Right lobe of liver (tissue), 4 donors: ENCODE measurements at regions not wholly inside any gene's neighbourhood (a gene's known extent, or its start where the extent isn't known, plus 50 kb on each side); places are given as distances from the start of the nearest gene placed in this dataset.

Experiments
- POLR2A ChIP-seq: fragments of 450-650 bp; IDR thresholded peaks from one replicate; pipeline ENCODE4 v1.6.1; 2017; ENCODE audit warnings: antibody characterized with exemption, mild to moderate bottlenecking
- TF ChIP-seq, protein P1 (sequence below), 4 donors: fragments of 200-600 bp in 3 of 4; fragments of 450-650 bp in 1 of 4; IDR thresholded peaks; one replicate each; pipeline versions ENCODE4 v1.5.1 to v1.8.0; 2016 to 2022; ENCODE audit warnings: antibody characterized with exemption in 4 of 4, mild to moderate bottlenecking in 2 of 4
- donor health status: DM: no; HTN: no; CAD: no.
- donor health status: DM: no; HTN: no; CAD: no.
- donor health status: DM: no; HTN: yes; CAD: no.

DNA sequence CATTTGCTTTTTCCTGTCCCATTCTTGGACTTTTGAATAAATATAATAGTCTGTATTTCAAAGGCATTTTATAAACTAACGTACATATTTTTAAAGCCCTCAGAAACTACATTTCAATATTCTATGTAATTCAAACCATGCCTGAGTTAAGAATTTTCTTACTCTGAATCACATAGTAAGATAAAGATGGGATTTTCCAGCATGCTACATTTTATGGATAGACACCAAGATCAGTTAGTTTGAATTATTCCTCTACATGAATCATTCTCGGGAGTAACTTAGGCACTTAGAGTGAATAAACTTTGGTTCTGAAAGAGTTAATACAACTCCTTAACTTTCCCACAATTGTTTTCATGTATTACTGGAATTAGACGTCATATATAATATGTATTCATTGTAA, 713.3 kb upstream of the CBLB start:
- TF ChIP-seq POLR2A = no peak
- TF ChIP-seq, protein P1, sequence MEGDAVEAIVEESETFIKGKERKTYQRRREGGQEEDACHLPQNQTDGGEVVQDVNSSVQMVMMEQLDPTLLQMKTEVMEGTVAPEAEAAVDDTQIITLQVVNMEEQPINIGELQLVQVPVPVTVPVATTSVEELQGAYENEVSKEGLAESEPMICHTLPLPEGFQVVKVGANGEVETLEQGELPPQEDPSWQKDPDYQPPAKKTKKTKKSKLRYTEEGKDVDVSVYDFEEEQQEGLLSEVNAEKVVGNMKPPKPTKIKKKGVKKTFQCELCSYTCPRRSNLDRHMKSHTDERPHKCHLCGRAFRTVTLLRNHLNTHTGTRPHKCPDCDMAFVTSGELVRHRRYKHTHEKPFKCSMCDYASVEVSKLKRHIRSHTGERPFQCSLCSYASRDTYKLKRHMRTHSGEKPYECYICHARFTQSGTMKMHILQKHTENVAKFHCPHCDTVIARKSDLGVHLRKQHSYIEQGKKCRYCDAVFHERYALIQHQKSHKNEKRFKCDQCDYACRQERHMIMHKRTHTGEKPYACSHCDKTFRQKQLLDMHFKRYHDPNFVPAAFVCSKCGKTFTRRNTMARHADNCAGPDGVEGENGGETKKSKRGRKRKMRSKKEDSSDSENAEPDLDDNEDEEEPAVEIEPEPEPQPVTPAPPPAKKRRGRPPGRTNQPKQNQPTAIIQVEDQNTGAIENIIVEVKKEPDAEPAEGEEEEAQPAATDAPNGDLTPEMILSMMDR (IDR thresholded peaks at IDR 0.05) = no peak
